PC-9 (cell line): ENCODE measurements at regions not wholly inside any gene's neighbourhood (a gene's known extent, or its start where the extent isn't known, plus 50 kb on each side); places are given as distances from the start of the nearest gene placed in this dataset.

Experiments used
- BruUV-seq: library from RNA; stranded (reverse); fragments of 400-500 nt; replicated peaks from 2 replicates; lab custom pipeline; 2021; lab: Mats Ljungman, UMichigan
- CTCF ChIA-PET: fragments of 300-600 bp; sonication (Branson Sonifier 250); formaldehyde crosslinking; loops from one replicate; lab custom pipeline; 2022; ENCODE audit warnings: antibody characterized with exemption; lab: Charles Lee
- POLR2A ChIA-PET: fragments of 300-600 bp; sonication (Branson Sonifier 250); formaldehyde crosslinking; loops from one replicate; lab custom pipeline; 2022; ENCODE audit warnings: antibody characterized with exemption; ENCODE audit not compliant: unreplicated experiment; lab: Charles Lee
- DNase-seq, 2 experiments: peaks; one replicate each; pipeline versions ENCODE4 v3.0.0 to v3.0.0-alpha.2; 2015 to 2022; ENCODE audit warnings: mixed read lengths in 1 of 2
- H2AFZ ChIP-seq: fragments of 200-600 bp; sonication (generic); 2 replicates; pipeline ENCODE4 v1.8.1; 2017; ENCODE audit warnings: antibody characterized with exemption
- H3F3A ChIP-seq: fragments of 200-600 bp; sonication (generic); 2 replicates; pipeline ENCODE4 v1.8.1; 2017; ENCODE audit warnings: antibody characterized with exemption, mild to moderate bottlenecking, low read depth; ENCODE audit not compliant: insufficient read depth
- H3K27ac ChIP-seq: fragments of 200-600 bp; sonication (generic); 2 replicates; pipeline ENCODE4 v1.6.1; 2016; ENCODE audit warnings: mixed run types
- H3K27me3 ChIP-seq: fragments of 200-600 bp; sonication (generic); 2 replicates; pipeline ENCODE4 v1.6.1; 2016; ENCODE audit warnings: low read depth, mixed run types; ENCODE audit not compliant: insufficient read depth
- H3K36me3 ChIP-seq: fragments of 200-600 bp; sonication (generic); 2 replicates; pipeline ENCODE4 v1.6.1; 2016; ENCODE audit warnings: low read depth, mixed run types
- H3K4me1 ChIP-seq: fragments of 200-600 bp; sonication (generic); replicated peaks from 2 replicates; pipeline ENCODE4 v1.6.1; 2016; ENCODE audit warnings: mixed run types; ENCODE audit not compliant: insufficient read depth
- H3K4me2 ChIP-seq: fragments of 200-600 bp; sonication (generic); 2 replicates; pipeline ENCODE4 v1.6.1; 2017; ENCODE audit warnings: mixed run types
- H3K4me3 ChIP-seq: fragments of 200-600 bp; sonication (generic); 2 replicates; pipeline ENCODE4 v1.6.1; 2016; ENCODE audit warnings: mixed run types
- H3K79me2 ChIP-seq: fragments of 200-600 bp; sonication (generic); 2 replicates; pipeline ENCODE4 v1.6.1; 2017; ENCODE audit warnings: low read depth, mixed run types
- H3K9me2 ChIP-seq: fragments of 200-600 bp; sonication (generic); 2 replicates; pipeline ENCODE4 v1.8.1; 2017; ENCODE audit warnings: mild to moderate bottlenecking; ENCODE audit not compliant: insufficient read depth
- H3K9me3 ChIP-seq: fragments of 200-600 bp; sonication (generic); 2 replicates; pipeline ENCODE4 v1.8.1; 2016; ENCODE audit warnings: low read depth; ENCODE audit not compliant: insufficient read depth
- H4K20me1 ChIP-seq: fragments of 200-600 bp; sonication (generic); 2 replicates; pipeline ENCODE4 v1.8.1; 2017; ENCODE audit not compliant: insufficient read depth
- EZH2 ChIP-seq: fragments of 200-600 bp; sonication (generic); IDR thresholded peaks from 2 replicates; pipeline ENCODE4 v1.8.0; 2017; ENCODE audit warnings: antibody characterized with exemption, low read depth
- intact Hi-C: fragments of 100-400 bp; cut with micrococcal nuclease; formaldehyde crosslinking; loops from one replicate; pipeline ENCODE4 v1.10.0; 2022; ENCODE audit not compliant: unreplicated experiment
- TF ChIP-seq, protein P1 (sequence below): fragments of 200-600 bp; sonication (generic); conservative IDR thresholded peaks from 2 replicates; pipeline ENCODE4 v1.6.1; 2017; ENCODE audit warnings: mixed run types, antibody characterized with exemption, mild to moderate bottlenecking, moderate library complexity

DNA sequence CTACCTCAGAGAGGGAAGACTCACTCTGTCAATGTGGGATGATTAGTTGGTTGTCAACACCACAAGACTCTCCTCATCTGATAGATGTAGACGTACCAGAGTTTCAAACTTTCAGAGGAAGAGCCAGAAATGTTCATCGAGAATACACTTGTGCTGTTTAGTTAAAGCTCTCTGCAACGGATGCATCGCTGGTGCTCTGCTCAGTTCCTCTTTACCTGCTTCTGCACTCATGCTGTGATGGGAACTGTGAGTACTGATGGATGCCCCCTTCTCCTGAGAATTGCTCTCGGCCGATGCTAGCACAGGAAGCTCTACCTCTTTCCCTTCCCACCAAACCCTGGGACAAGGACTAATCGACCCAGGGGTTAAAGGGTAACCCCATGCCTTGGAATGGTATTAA lies 51.8 kb upstream of the CCDC54 start:
- intact Hi-C loops: no loop called here
- CTCF ChIA-PET: no interaction called here

More for the DNA sequence above, 51.8 kb upstream of the CCDC54 start:
- Histone ChIP-seq H3K36me3 (no peaks in the 10 kb centered on the region), H4K20me1 (no peaks in the 10 kb centered on the region), H3K27me3 (no peaks in the 10 kb centered on the region), H2AFZ (no peak overlapping the region), H3K4me2 (no peak overlapping the region), H3K4me1 (no peaks in the 10 kb centered on the region), H3K4me3 (no peak overlapping the region), H3F3A (no peaks in the 10 kb centered on the region), H3K79me2 (no peaks in the 10 kb centered on the region), H3K9me2 (no peaks in the 10 kb centered on the region), H3K27ac (no peak overlapping the region), H3K9me3 (no peaks in the 10 kb centered on the region)
- POLR2A ChIA-PET: no interaction called here
- BruUV-seq: no TSS peak
- TF ChIP-seq, protein P1, sequence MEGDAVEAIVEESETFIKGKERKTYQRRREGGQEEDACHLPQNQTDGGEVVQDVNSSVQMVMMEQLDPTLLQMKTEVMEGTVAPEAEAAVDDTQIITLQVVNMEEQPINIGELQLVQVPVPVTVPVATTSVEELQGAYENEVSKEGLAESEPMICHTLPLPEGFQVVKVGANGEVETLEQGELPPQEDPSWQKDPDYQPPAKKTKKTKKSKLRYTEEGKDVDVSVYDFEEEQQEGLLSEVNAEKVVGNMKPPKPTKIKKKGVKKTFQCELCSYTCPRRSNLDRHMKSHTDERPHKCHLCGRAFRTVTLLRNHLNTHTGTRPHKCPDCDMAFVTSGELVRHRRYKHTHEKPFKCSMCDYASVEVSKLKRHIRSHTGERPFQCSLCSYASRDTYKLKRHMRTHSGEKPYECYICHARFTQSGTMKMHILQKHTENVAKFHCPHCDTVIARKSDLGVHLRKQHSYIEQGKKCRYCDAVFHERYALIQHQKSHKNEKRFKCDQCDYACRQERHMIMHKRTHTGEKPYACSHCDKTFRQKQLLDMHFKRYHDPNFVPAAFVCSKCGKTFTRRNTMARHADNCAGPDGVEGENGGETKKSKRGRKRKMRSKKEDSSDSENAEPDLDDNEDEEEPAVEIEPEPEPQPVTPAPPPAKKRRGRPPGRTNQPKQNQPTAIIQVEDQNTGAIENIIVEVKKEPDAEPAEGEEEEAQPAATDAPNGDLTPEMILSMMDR: no peak
- TF ChIP-seq EZH2: no peak
- DNase-seq: no peak
